NCI-H1930 (cell line): ENCODE measurements at regions not wholly inside any gene's neighbourhood (a gene's known extent, or its start where the extent isn't known, plus 50 kb on each side); places are given as distances from the start of the nearest gene placed in this dataset.

Experiments
- DNase-seq, 2 experiments: peaks; one replicate each; lab custom pipeline; 2025; lab: John Stamatoyannopoulos, UW

GRCh38 chr9:129237164-129237611, 59.1 kb upstream of the IER5L start:
- DNase-seq, result no peak

DNA sequence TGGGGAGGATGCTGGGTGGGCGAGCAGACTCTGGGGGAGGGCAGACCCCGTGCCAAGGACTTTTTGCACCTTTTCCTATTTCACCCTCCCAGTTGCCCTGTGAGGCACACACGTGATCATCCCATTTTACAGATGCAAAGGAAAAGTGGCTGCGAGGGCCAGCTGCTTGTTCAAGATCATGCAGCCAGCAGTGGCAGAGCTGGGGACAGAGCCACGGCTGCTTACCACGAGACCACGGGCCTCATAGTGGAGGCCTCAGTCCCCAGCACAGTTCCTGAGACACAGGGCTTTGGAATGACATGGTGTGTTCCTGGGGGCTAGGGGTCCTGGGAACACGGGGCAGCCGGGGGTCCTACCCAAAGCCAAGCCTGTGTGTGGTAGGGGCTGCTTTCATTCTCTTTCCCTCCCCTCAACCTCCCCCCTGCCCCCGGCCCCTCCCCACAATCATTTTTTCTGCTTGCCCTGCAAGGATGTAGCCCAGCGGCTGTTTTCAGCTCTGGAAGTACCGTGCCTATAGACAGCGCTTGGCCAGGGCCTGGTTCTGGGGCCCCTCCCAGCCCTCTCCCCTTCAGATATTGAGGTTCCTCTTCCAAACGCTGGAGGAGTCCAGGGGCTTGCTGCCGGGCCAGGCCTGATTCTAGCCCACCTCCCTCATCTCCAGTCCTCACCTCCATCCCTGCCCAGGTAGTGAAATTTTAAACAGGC, 58.5 kb upstream of the IER5L start:
- no peak for DNase-seq

- no peak for DNase-seq
These were observed 57.9 kb upstream of the IER5L start for GRCh38 chr9:129235931-129236331.

- no peak for DNase-seq
These were observed 57.2 kb upstream of the IER5L start for GRCh38 chr9:129235041-129235930.

DNA sequence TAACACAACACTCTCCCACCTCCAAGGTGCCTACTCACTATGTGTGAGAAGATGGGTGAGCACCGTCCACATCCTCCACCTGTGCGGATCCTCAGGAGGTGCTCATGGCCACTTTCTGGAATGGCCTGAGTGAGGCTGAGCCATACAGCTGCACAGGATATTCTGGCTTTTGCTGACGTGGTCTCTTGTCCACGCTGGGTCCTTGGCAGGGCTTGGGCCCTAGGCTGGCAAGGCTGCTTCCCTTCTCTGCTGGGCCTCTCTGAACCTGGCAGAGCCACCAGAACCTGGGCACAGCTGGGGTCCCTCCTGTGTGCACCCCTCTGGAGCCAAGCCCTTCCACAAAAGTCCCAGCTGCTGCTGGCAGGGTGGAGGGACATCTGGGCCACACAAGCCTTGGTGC, 56.4 kb upstream of the IER5L start:
- no peak for DNase-seq

DNA sequence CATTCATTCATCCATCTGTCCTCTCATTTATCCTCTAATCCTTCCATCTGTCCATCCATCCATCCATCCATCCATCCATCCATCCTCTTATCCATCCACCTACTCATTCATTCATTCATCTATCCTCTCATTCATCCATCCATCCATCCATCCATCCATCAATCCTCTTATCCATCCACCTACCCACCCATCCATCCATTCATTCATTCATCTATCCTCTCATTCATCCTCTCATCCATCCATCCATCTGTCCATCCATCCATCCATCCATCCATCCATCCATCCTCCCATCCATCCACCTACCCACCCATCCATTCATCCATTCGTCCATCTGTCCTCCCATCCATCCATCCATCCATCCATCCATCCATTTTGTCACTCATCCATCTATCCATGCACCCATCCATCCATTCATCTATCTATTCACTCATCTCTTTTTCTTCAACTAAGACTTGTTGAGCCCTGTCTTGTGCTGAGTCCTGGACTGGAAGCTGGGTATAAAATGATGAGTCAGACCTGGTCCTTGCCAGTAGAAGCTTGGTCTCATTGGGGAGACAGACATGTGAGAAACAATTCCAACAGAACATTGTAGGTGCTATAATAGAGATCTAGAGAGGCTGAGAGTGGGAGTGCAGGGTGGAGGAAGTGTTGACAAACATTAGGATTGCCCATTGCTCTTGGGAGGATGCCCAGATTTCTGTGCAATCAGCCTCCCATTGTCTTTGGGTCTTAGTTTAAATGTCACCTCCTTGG, 55.0 kb upstream of the IER5L start:
- no peak for DNase-seq

DNA sequence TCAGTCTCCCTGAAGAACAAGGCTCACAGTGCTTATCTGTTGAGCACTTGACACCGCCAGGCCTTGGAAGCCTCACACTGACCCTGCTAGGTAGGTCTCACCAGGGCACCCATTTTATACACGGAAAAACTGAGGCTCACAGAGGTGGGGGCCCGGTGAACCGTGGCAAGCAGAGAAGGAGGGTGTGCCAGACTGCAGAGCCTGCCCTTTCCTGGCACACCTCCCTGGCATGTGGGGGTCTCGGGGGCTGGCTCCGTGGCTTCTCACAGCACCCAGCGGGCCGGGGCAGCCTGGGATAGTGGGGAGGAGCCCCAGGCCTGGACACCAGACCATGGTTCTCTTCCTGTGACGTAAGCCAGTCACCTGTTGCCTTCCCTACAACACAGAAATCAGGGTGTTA, 53.7 kb upstream of the IER5L start:
- DNase-seq, result no peak

GRCh38 chr9:129231022-129231739, 53.1 kb upstream of the IER5L start:
- no peak for DNase-seq

DNA sequence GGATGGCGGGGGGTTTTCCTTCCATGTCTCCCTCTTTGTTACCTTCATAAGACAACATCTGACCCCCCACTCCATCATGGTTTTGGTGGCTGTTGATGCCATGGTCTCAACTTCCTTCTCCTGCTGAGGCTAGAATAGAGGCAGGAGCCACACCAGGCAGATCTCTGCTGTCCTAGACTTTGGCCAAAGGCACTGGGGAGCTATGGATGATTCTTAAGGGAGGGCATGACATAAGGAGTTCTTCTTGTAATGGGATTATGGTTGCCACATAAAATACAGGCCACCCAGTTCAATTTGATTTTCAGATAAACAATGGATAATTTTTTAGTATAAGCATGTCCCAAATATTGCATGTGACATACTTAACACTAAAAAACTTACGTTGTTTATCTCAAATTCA, 52.2 kb upstream of the IER5L start:
- no peak for DNase-seq
